Uterus (tissue), 2 donors: ENCODE measurements at regions not wholly inside any gene's neighbourhood (a gene's known extent, or its start where the extent isn't known, plus 50 kb on each side); places are given as distances from the start of the nearest gene placed in this dataset.

ENCODE experiments used
- CTCF ChIP-seq, 4 experiments: fragments of 200-600 bp in 2 of 4; fragments of 450-650 bp in 2 of 4; sonication (generic) in 2 of 4; IDR thresholded peaks; one replicate each; pipeline ENCODE4 v1.5.1; 2016 to 2019; ENCODE audit warnings: antibody characterized with exemption in 4 of 4, mild to moderate bottlenecking in 2 of 4, moderate library complexity in 1 of 4
- POLR2A ChIP-seq, 2 donors: fragments of 450-650 bp; IDR thresholded peaks; one replicate each; pipeline ENCODE4 v1.6.1; 2016; ENCODE audit warnings: antibody characterized with exemption in 2 of 2, mild to moderate bottlenecking in 1 of 2, moderate library complexity in 1 of 2

- no peak for TF ChIP-seq CTCF (IDR thresholded peaks at IDR 0.05)
- TF ChIP-seq POLR2A (IDR thresholded peaks at IDR 0.05) = no peak
Observed at GRCh38 chr16:73877150-73877549, 419.5 kb upstream of the PSMD7 start.
